KMS-11 (cell line): ENCODE measurements at regions not wholly inside any gene's neighbourhood (a gene's known extent, or its start where the extent isn't known, plus 50 kb on each side); places are given as distances from the start of the nearest gene placed in this dataset.

Experiments used
- H2AFZ ChIP-seq: fragments of 200-600 bp; sonication (generic); 2 replicates; pipeline ENCODE4 v1.6.1; 2016; ENCODE audit warnings: antibody characterized with exemption, mixed run types, low read depth
- H3K27ac ChIP-seq: fragments of 200-600 bp; sonication (generic); 2 replicates; pipeline ENCODE4 v1.6.1; 2016; ENCODE audit warnings: mild to moderate bottlenecking, mixed run types
- H3K27me3 ChIP-seq: fragments of 200-600 bp; sonication (generic); 2 replicates; pipeline ENCODE4 v1.6.1; 2017; ENCODE audit warnings: mild to moderate bottlenecking, low read depth, mixed run types, moderate library complexity; ENCODE audit not compliant: insufficient read depth
- H3K36me3 ChIP-seq: fragments of 200-600 bp; sonication (generic); 2 replicates; pipeline ENCODE4 v1.6.1; 2017; ENCODE audit warnings: mild to moderate bottlenecking, mixed run types; ENCODE audit not compliant: insufficient read depth
- H3K4me1 ChIP-seq: fragments of 200-600 bp; sonication (generic); 2 replicates; pipeline ENCODE4 v1.6.1; 2016; ENCODE audit warnings: mild to moderate bottlenecking, low read depth, mixed run types; ENCODE audit not compliant: poor library complexity, severe bottlenecking
- H3K4me2 ChIP-seq: fragments of 200-600 bp; sonication (generic); 2 replicates; pipeline ENCODE4 v1.7.0; 2016; ENCODE audit warnings: mild to moderate bottlenecking, mixed run types
- H3K4me3 ChIP-seq: fragments of 200-600 bp; sonication (generic); IDR thresholded peaks from 2 replicates; pipeline ENCODE4 v1.6.1; 2017; ENCODE audit warnings: low read depth, low read length, mixed read lengths; ENCODE audit not compliant: insufficient read depth
- H3K79me2 ChIP-seq: fragments of 200-600 bp; sonication (generic); 2 replicates; pipeline ENCODE4 v1.6.1; 2016; ENCODE audit warnings: low read depth, mixed run types; ENCODE audit not compliant: insufficient read depth
- H3K9ac ChIP-seq: fragments of 200-600 bp; sonication (generic); 2 replicates; pipeline ENCODE4 v1.6.1; 2016; ENCODE audit warnings: mild to moderate bottlenecking, mixed run types
- H4K20me1 ChIP-seq: fragments of 200-600 bp; sonication (generic); 2 replicates; pipeline ENCODE4 v1.6.1; 2016; ENCODE audit warnings: mild to moderate bottlenecking, mixed run types; ENCODE audit not compliant: insufficient read depth
- TF ChIP-seq, protein P1 (sequence below): fragments of 200-600 bp; sonication (generic); conservative IDR thresholded peaks from 2 replicates; pipeline ENCODE4 v1.6.1; 2017; ENCODE audit warnings: low read depth, mild to moderate bottlenecking, antibody characterized with exemption, low read length, moderate library complexity, mixed read lengths

DNA sequence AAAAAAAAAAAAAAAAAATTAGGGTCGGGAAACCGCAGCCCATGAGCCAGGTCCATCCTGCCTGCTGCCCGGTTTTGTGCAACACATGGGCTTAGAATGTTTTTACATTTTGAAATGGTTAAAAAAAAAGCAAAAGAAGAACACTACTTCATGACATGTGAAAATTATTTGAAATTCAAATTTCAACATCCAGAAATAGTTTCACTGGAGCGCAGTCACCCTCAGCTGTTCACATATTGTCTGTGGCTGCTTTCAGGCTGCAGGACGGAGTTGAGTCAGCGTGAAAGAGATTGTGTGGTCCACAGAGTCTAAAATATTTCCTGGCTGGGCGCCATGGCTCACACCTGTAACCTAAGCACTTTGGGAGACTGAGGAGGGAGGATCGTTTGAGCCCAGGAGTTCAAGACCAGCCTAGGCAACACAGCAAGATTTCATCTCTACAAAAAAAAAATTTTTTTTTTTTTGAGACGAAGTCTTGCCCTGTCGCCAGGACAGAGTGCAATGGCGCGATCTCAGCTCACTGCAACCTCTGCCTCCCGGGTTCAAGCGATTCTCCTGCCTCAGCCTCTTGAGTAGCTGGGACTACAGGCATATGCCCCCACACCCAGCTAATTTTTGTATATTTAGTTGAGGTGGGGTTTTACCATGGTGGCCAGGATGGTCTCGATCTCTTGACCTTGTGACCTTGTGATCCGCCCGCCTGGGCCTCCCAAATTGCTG is 63.9 kb upstream of the ECHDC3 start:
- H3K4me3 ChIP-seq: no peak overlapping the region
- H3K79me2 ChIP-seq: no peaks in the 10 kb centered on the region
- H4K20me1 ChIP-seq: no peaks in the 10 kb centered on the region
- H3K9ac ChIP-seq: no peak overlapping the region; the same call in 1 of the 2 replicates
- TF ChIP-seq, protein P1, sequence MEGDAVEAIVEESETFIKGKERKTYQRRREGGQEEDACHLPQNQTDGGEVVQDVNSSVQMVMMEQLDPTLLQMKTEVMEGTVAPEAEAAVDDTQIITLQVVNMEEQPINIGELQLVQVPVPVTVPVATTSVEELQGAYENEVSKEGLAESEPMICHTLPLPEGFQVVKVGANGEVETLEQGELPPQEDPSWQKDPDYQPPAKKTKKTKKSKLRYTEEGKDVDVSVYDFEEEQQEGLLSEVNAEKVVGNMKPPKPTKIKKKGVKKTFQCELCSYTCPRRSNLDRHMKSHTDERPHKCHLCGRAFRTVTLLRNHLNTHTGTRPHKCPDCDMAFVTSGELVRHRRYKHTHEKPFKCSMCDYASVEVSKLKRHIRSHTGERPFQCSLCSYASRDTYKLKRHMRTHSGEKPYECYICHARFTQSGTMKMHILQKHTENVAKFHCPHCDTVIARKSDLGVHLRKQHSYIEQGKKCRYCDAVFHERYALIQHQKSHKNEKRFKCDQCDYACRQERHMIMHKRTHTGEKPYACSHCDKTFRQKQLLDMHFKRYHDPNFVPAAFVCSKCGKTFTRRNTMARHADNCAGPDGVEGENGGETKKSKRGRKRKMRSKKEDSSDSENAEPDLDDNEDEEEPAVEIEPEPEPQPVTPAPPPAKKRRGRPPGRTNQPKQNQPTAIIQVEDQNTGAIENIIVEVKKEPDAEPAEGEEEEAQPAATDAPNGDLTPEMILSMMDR: no peak
- peak overlapping the region; percentile 15; the same call in 1 of the 2 replicates for H2AFZ ChIP-seq
- peaks cover 22% of the 10 kb centered on the region for H3K4me1 ChIP-seq
- peak overlapping the region; percentile 30; the same call in 1 of the 2 replicates for H3K27ac ChIP-seq
- H3K4me2 ChIP-seq: peak overlapping the region; percentile 68
- peaks cover 2% of the 10 kb centered on the region; the same call in 1 of the 2 replicates for H3K27me3 ChIP-seq
- no peaks in the 10 kb centered on the region for H3K36me3 ChIP-seq

- Histone ChIP-seq H3K27me3 (peaks cover 2% of the 10 kb centered on the region; the same call in 1 of the 2 replicates), H4K20me1 (no peaks in the 10 kb centered on the region), H3K4me3 (no peak overlapping the region), H3K4me2 (peak overlapping the region; percentile 68), H3K36me3 (no peaks in the 10 kb centered on the region), H2AFZ (peak overlapping the region; percentile 15; the same call in 1 of the 2 replicates), H3K79me2 (no peaks in the 10 kb centered on the region), H3K9ac (no peak overlapping the region; the same call in 1 of the 2 replicates), H3K4me1 (peaks cover 22% of the 10 kb centered on the region), H3K27ac (peak overlapping the region; percentile 30; the same call in 1 of the 2 replicates)
- TF ChIP-seq, protein P1: no peak
Observed at GRCh38 chr10:11677480-11677879, 64.7 kb upstream of the ECHDC3 start.

GRCh38 chr10:11673346-11674280 is 62.2 kb upstream of the USP6NL start:
- H2AFZ ChIP-seq: no peak overlapping the region

DNA sequence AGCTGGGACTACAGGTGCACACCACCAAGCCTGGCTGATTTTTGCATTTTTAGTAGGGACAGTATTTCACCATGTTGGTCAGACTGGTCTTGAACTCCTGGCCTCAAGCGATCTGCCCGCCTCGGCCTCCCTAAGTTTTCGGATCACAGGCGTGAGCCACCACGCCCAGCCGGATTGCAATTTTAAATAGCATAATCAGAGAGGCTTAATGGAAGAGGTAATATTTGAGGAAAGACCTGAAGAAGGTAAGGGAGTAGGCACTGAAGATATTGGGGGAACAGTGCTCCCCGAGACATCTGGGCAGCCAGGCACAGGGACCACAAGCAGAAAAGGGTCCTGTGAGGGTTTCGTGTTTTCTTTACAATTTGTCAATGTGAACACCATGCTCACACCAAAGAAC is 61.4 kb upstream of the USP6NL start:
- no peak overlapping the region for H3K27ac ChIP-seq
- H3K4me3 ChIP-seq: no peak overlapping the region
- 0 out of 2 replicates have a peak, but pooled peaks cover 2% of the 10 kb centered on the region for H3K27me3 ChIP-seq
- H2AFZ ChIP-seq: no peak overlapping the region
- H3K79me2 ChIP-seq: no peaks in the 10 kb centered on the region
- H3K4me1 ChIP-seq: peaks cover 25% of the 10 kb centered on the region
- H3K36me3 ChIP-seq: no peaks in the 10 kb centered on the region
- H3K9ac ChIP-seq: no peak overlapping the region
- H4K20me1 ChIP-seq: no peaks in the 10 kb centered on the region
- TF ChIP-seq, protein P1: no peak
- H3K4me2 ChIP-seq: no peak overlapping the region

More at GRCh38 chr10:11673346-11674280, 62.2 kb upstream of the USP6NL start:
- 0 out of 2 replicates have a peak, but pooled peaks cover 2% of the 10 kb centered on the region for H3K27me3 ChIP-seq
- no peak overlapping the region for H3K4me3 ChIP-seq
- no peaks in the 10 kb centered on the region for H3K36me3 ChIP-seq
- H3K9ac ChIP-seq: no peak overlapping the region
- no peak overlapping the region for H3K27ac ChIP-seq
- peaks cover 32% of the 10 kb centered on the region for H3K4me1 ChIP-seq
- TF ChIP-seq, protein P1: no peak
- no peak overlapping the region for H3K4me2 ChIP-seq
- no peaks in the 10 kb centered on the region for H3K79me2 ChIP-seq
- H4K20me1 ChIP-seq: no peaks in the 10 kb centered on the region
